Hepatocyte (in vitro differentiated cells): ENCODE measurements at regions not wholly inside any gene's neighbourhood (a gene's known extent, or its start where the extent isn't known, plus 50 kb on each side); places are given as distances from the start of the nearest gene placed in this dataset.

Experiments
- EZH2 ChIP-seq: fragments of 200-600 bp; sonication (generic); IDR thresholded peaks from 2 replicates; pipeline ENCODE4 v1.6.1; 2016; ENCODE audit warnings: antibody characterized with exemption, mild to moderate bottlenecking, borderline replicate concordance
- EZH2phosphoT487 ChIP-seq: fragments of 200-600 bp; sonication (generic); IDR thresholded peaks from one replicate; pipeline ENCODE4 v1.6.1; 2018; ENCODE audit warnings: antibody characterized with exemption, mild to moderate bottlenecking, low read depth, moderate library complexity; ENCODE audit not compliant: unreplicated experiment, severe bottlenecking
- TF ChIP-seq, protein P1 (sequence below): fragments of 200-600 bp; sonication (generic); IDR thresholded peaks from 2 replicates; pipeline ENCODE4 v1.5.1; 2016; ENCODE audit warnings: antibody characterized with exemption, mild to moderate bottlenecking; ENCODE audit not compliant: poor library complexity

DNA sequence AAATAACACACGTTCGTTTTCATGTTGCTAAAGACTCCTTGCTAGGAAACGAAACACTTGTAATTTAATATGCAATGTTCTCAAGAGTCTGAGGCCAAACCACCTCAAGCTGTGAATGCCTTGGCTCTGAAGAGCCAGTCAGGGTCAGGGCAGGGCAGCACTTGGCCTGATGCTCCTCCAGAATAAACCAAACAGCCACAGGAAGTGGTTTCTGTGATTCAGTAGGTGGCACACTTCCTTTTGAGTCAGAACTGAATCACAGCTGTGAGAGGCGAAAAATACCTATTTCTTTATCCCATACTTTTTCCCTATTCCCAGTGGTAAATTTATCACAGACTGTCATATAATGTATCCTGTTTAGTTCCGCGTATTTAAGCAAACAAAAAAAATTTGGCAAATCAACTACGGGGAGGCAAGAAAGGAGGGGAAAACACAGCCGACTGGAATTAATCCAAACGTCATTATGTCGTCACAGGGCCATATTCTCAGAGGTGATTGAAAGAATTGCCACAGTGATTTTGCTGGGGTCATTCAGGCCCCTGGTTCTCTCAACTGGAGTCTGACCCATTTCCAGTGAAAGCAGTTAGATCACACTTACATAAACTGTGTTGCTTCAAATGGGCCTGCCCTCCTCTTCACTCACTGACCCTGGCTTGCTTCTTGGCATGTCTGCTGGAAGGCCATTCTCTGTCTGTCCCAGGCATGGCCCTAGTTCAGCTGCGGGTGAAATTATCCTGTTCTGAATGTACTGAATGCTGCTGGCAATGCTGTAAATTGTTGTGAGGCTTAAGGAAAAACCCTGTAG is 71.2 kb downstream of the ARRDC3 start:
- TF ChIP-seq, protein P1, sequence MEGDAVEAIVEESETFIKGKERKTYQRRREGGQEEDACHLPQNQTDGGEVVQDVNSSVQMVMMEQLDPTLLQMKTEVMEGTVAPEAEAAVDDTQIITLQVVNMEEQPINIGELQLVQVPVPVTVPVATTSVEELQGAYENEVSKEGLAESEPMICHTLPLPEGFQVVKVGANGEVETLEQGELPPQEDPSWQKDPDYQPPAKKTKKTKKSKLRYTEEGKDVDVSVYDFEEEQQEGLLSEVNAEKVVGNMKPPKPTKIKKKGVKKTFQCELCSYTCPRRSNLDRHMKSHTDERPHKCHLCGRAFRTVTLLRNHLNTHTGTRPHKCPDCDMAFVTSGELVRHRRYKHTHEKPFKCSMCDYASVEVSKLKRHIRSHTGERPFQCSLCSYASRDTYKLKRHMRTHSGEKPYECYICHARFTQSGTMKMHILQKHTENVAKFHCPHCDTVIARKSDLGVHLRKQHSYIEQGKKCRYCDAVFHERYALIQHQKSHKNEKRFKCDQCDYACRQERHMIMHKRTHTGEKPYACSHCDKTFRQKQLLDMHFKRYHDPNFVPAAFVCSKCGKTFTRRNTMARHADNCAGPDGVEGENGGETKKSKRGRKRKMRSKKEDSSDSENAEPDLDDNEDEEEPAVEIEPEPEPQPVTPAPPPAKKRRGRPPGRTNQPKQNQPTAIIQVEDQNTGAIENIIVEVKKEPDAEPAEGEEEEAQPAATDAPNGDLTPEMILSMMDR, result no peak
- TF ChIP-seq EZH2 (no peak), EZH2phosphoT487 (no peak)
